Endothelial cell of umbilical vein (primary cell): ENCODE measurements at regions not wholly inside any gene's neighbourhood (a gene's known extent, or its start where the extent isn't known, plus 50 kb on each side); places are given as distances from the start of the nearest gene placed in this dataset.

ENCODE experiments used
- BruUV-seq: library from RNA; stranded (reverse); fragments of 400-500 nt; replicated peaks from 2 replicates; lab custom pipeline; 2021; lab: Mats Ljungman, UMichigan
- CTCF ChIA-PET: fragments of 300-600, 350-600 bp; sonication (Branson Sonifier 250); formaldehyde crosslinking; loops from one replicate; lab custom pipeline; 2021; ENCODE audit warnings: antibody characterized with exemption, inconsistent platforms; lab: Charles Lee
- POLR2A ChIA-PET: fragments of 300-600, 350-600 bp; sonication (Branson Sonifier 250); formaldehyde crosslinking; loops from one replicate; lab custom pipeline; 2021; ENCODE audit warnings: antibody characterized with exemption, inconsistent platforms; lab: Charles Lee
- DNase-seq: peaks from one replicate; pipeline ENCODE4 v3.0.0-alpha.2; 2011; ENCODE audit warnings: low read depth, low spot score
- FAIRE-seq: peaks from 2 replicates; lab custom pipeline; 2011; peaks lifted over from hg19 to GRCh38; lab: Jason Lieb, UNC
- H2AFZ ChIP-seq: 2 replicates; pipeline ENCODE4 v1.6.0; 2012; ENCODE audit warnings: low read depth, low read length, control low read depth, inconsistent platforms
- H3K27ac ChIP-seq: 2 replicates; pipeline ENCODE4 v1.5.1; 2011; ENCODE audit warnings: low read depth, mild to moderate bottlenecking, control low read depth, low read length, moderate library complexity; ENCODE audit not compliant: insufficient read depth
- H3K27me3 ChIP-seq, 2 experiments: 2 replicates each; pipeline versions ENCODE4 v1.6.0 to v1.6.1; 2011; ENCODE audit warnings: low read length in 2 of 2, mixed read lengths in 1 of 2; ENCODE audit not compliant: control insufficient read depth in 2 of 2, insufficient read depth in 2 of 2
- H3K36me3 ChIP-seq, 2 experiments: 2 replicates in 1 of 2; 3 replicates in 1 of 2; pipeline ENCODE4 v1.5.1; 2011; ENCODE audit warnings: low read length in 2 of 2, mild to moderate bottlenecking in 1 of 2, moderate library complexity in 1 of 2; ENCODE audit not compliant: control insufficient read depth in 2 of 2, insufficient read depth in 2 of 2; ENCODE audit errors: extremely low read depth in 1 of 2
- H3K4me1 ChIP-seq: 3 replicates; pipeline ENCODE4 v1.5.1; 2011; ENCODE audit warnings: mild to moderate bottlenecking, low read length; ENCODE audit not compliant: control insufficient read depth, insufficient read depth; ENCODE audit errors: extremely low read depth
- H3K4me2 ChIP-seq: 2 replicates; pipeline ENCODE4 v1.6.1; 2011; ENCODE audit warnings: low read length, control low read depth, mixed read lengths; ENCODE audit not compliant: insufficient read depth
- H3K4me3 ChIP-seq, 3 experiments: fragments of 200-600 bp in 1 of 3; sonication (generic), shearing (Covaris generic) in 1 of 3; replicated peaks in 1 of 3; 2 replicates each; pipeline ENCODE4 v1.5.1; 2011 to 2016; ENCODE audit warnings: control low read depth in 3 of 3, low read length in 3 of 3, mild to moderate bottlenecking in 2 of 3, inconsistent platforms in 1 of 3, low read depth in 1 of 3, moderate library complexity in 1 of 3; ENCODE audit not compliant: insufficient read depth in 1 of 3
- H3K79me2 ChIP-seq: 2 replicates; pipeline ENCODE4 v1.6.0; 2012; ENCODE audit warnings: low read length, inconsistent platforms; ENCODE audit not compliant: control insufficient read depth, insufficient read depth
- H3K9ac ChIP-seq: replicated peaks from 2 replicates; pipeline ENCODE3; 2011; ENCODE audit warnings: low read length, control low read depth; ENCODE audit not compliant: insufficient read depth; ENCODE audit errors: extremely low read depth
- H3K9me1 ChIP-seq: replicated peaks from 3 replicates; pipeline ENCODE4 v1.6.0; 2011; ENCODE audit warnings: mild to moderate bottlenecking, low read length; ENCODE audit not compliant: control insufficient read depth, insufficient read depth; ENCODE audit errors: extremely low read depth
- H3K9me3 ChIP-seq: replicated peaks from 2 replicates; pipeline ENCODE4 v1.5.1; 2012; ENCODE audit warnings: low read length, inconsistent platforms; ENCODE audit not compliant: control insufficient read depth, insufficient read depth
- H4K20me1 ChIP-seq: replicated peaks from 2 replicates; pipeline ENCODE3; 2011; ENCODE audit warnings: mild to moderate bottlenecking, low read length; ENCODE audit not compliant: control insufficient read depth, insufficient read depth; ENCODE audit errors: extremely low read depth
- EZH2 ChIP-seq: IDR thresholded peaks from 2 replicates; pipeline ENCODE4 v1.6.1; 2012; ENCODE audit warnings: borderline replicate concordance, low read depth, mild to moderate bottlenecking, moderate library complexity, low read length, inconsistent platforms; ENCODE audit not compliant: severe bottlenecking
- FOS ChIP-seq: IDR thresholded peaks from 2 replicates; pipeline ENCODE4 v1.6.1; 2011; ENCODE audit warnings: mild to moderate bottlenecking, low read length, moderate library complexity, borderline replicate concordance; ENCODE audit not compliant: insufficient read depth
- GATA2 ChIP-seq: IDR thresholded peaks from 2 replicates; pipeline ENCODE4 v1.7.0; 2011; ENCODE audit warnings: low read depth, mild to moderate bottlenecking, moderate library complexity, mixed read lengths, low read length; ENCODE audit not compliant: insufficient read length, insufficient read depth
- JUN ChIP-seq: IDR thresholded peaks from 2 replicates; pipeline ENCODE4 v1.6.1; 2011; ENCODE audit warnings: borderline replicate concordance, low read depth; ENCODE audit not compliant: insufficient read length, insufficient read depth
- MYC ChIP-seq: IDR thresholded peaks from one replicate; pipeline ENCODE4 v1.6.1; 2011; ENCODE audit warnings: mild to moderate bottlenecking, low read depth, low read length
- POLR2A ChIP-seq: IDR thresholded peaks from 2 replicates; pipeline ENCODE4 v1.6.1; 2012; ENCODE audit warnings: low read depth, mild to moderate bottlenecking, control low read depth, low read length
- POLR2AphosphoS5 ChIP-seq: IDR thresholded peaks from 2 replicates; pipeline ENCODE4 v1.6.1; 2012; ENCODE audit warnings: low read depth, mild to moderate bottlenecking, control low read depth, low read length, moderate library complexity; ENCODE audit not compliant: insufficient read depth
- dilution Hi-C: fragments of 300-500 bp; cut with MboI; formaldehyde crosslinking; loops from one replicate; pipeline ENCODE4 v1.15.0; 2019; ENCODE audit warnings: low sequenced_read_pairs; ENCODE audit not compliant: extremely low pct_ligation_motif_present
- intact Hi-C: fragments of 100-400 bp; cut with micrococcal nuclease; formaldehyde crosslinking; loops from one replicate; pipeline ENCODE4 v1.10.0; 2022
- TF ChIP-seq, protein P1 (sequence below): IDR thresholded peaks from 2 replicates; pipeline ENCODE4 v1.6.1; 2011; ENCODE audit not compliant: insufficient read depth, insufficient read length
- TF ChIP-seq, protein P2 (sequence below), 2 donors: IDR thresholded peaks; 1 replicate in 1 of 2; 2 replicates in 1 of 2; pipeline ENCODE4 v1.5.1; 2011; ENCODE audit warnings: low read length in 2 of 2, mild to moderate bottlenecking in 2 of 2, moderate library complexity in 2 of 2, control low read depth in 1 of 2, inconsistent platforms in 1 of 2, low read depth in 1 of 2; ENCODE audit not compliant: insufficient read depth in 1 of 2; ENCODE audit errors: extremely low read depth in 1 of 2

DNA sequence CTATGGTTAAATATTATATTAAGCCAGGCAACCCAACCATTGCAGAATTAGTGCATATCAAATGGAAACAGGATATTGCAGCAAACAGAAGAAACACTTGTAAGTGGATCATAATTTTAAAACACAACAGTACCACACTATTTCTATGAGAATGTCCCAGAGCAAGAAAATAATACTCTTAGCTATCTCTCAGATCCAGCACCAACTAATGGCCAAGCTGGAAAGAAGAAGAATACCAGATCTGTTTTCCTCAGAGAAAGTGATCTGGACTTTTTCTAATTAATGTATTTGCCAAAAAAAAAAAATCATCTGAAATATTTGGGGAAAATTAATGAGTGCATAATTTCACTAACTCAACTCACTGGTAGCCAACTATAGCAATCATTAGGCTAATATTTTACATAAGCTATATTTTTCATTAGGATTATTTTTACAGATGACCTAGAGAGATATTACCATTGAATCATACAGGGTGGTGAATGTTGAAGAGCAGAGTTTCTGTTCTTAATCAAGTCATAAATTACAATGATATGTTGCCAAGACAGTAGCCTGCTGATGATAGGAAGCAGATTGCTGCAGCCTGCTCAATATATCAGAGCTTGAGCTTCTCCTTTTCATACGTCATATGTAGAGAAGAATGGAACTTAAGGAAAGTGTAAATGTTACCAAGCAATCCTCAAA is 995.4 kb upstream of the LRRN3 start:
- ChIA-PET POLR2A (no interaction called here), CTCF (no interaction called here)
- no peaks in the 10 kb centered on the region for H4K20me1 ChIP-seq
- no peak overlapping the region for H3K4me3 ChIP-seq
- H3K9me3 ChIP-seq, result no peaks in the 10 kb centered on the region
- no peak for FAIRE-seq
- H2AFZ ChIP-seq, result no peak overlapping the region
- no peak overlapping the region for H3K4me2 ChIP-seq
- no TSS peak for BruUV-seq
- intact Hi-C loops (no loop called here), dilution Hi-C loops (no loop called here)
- no peaks in the 10 kb centered on the region for H3K79me2 ChIP-seq
- no peak for DNase-seq
- no peaks in the 10 kb centered on the region for H3K36me3 ChIP-seq
- no peak overlapping the region for H3K27ac ChIP-seq
- no peaks in the 10 kb centered on the region for H3K9me1 ChIP-seq
- H3K4me1 ChIP-seq, result no peaks in the 10 kb centered on the region
- TF ChIP-seq, protein P1, sequence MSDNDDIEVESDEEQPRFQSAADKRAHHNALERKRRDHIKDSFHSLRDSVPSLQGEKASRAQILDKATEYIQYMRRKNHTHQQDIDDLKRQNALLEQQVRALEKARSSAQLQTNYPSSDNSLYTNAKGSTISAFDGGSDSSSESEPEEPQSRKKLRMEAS, result no peak
- TF ChIP-seq, protein P2, sequence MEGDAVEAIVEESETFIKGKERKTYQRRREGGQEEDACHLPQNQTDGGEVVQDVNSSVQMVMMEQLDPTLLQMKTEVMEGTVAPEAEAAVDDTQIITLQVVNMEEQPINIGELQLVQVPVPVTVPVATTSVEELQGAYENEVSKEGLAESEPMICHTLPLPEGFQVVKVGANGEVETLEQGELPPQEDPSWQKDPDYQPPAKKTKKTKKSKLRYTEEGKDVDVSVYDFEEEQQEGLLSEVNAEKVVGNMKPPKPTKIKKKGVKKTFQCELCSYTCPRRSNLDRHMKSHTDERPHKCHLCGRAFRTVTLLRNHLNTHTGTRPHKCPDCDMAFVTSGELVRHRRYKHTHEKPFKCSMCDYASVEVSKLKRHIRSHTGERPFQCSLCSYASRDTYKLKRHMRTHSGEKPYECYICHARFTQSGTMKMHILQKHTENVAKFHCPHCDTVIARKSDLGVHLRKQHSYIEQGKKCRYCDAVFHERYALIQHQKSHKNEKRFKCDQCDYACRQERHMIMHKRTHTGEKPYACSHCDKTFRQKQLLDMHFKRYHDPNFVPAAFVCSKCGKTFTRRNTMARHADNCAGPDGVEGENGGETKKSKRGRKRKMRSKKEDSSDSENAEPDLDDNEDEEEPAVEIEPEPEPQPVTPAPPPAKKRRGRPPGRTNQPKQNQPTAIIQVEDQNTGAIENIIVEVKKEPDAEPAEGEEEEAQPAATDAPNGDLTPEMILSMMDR (IDR thresholded peaks at IDR 0.05; ENCODE audit: extremely low read depth in 1 of 2, insufficient read depth in 1 of 2, low read depth in 1 of 2, low read length in 2 of 2), result no peak
- H3K27me3 ChIP-seq, result no peaks in the 10 kb centered on the region
- no peak overlapping the region for H3K9ac ChIP-seq

DNA sequence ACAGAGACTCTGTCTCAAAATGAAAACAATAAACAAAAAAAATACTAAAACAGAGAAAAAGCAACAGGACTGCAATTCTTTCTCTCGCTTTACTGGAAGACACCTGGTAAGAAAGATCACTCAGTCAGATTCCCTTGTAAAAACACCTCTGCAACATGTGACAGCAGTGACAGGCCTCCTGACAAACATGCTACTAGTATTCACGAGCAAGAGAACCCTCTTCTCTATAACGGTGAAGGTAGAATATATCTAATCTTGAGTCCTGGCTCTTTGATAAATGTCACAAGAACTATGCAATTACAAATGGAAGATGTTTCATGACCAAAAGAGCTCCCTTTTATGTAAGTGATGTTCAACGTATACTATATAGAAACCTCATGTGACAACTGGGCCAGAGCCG is 986.7 kb upstream of the LRRN3 start:
- no peak overlapping the region for H3K4me3 ChIP-seq
- POLR2A ChIA-PET, result no interaction called here
- H3K4me2 ChIP-seq, result no peak overlapping the region
- H3K27ac ChIP-seq, result no peak overlapping the region
- CTCF ChIA-PET, result no interaction called here
- H3K36me3 ChIP-seq, result no peaks in the 10 kb centered on the region
- no peak for TF ChIP-seq MYC
- TF ChIP-seq POLR2A, result no peak
- TF ChIP-seq FOS, result no peak
- TF ChIP-seq, protein P1, result no peak
- no peak for TF ChIP-seq GATA2
- TF ChIP-seq EZH2, result no peak
- TF ChIP-seq POLR2AphosphoS5, result no peak
- no peak for TF ChIP-seq JUN
- TF ChIP-seq, protein P2 (IDR thresholded peaks at IDR 0.05; ENCODE audit: extremely low read depth in 1 of 2, insufficient read depth in 1 of 2, low read depth in 1 of 2, low read length in 2 of 2), result no peak
- DNase-seq (no peak), FAIRE-seq (no peak)
- dilution Hi-C loops (no loop called here), intact Hi-C loops (no loop called here)
- H3K9me3 ChIP-seq, result no peaks in the 10 kb centered on the region
- no TSS peak for BruUV-seq
- no peak overlapping the region for H2AFZ ChIP-seq
- H3K4me1 ChIP-seq, result no peaks in the 10 kb centered on the region
- no peak overlapping the region for H3K9ac ChIP-seq
- H3K79me2 ChIP-seq, result no peaks in the 10 kb centered on the region
- no peaks in the 10 kb centered on the region for H3K9me1 ChIP-seq
- no peaks in the 10 kb centered on the region for H3K27me3 ChIP-seq
- no peaks in the 10 kb centered on the region for H4K20me1 ChIP-seq
